ENCODE measurements at regions not wholly inside any gene's neighbourhood (a gene's known extent, or its start where the extent isn't known, plus 50 kb on each side); places are given as distances from the start of the nearest gene placed in this dataset.

DNA sequence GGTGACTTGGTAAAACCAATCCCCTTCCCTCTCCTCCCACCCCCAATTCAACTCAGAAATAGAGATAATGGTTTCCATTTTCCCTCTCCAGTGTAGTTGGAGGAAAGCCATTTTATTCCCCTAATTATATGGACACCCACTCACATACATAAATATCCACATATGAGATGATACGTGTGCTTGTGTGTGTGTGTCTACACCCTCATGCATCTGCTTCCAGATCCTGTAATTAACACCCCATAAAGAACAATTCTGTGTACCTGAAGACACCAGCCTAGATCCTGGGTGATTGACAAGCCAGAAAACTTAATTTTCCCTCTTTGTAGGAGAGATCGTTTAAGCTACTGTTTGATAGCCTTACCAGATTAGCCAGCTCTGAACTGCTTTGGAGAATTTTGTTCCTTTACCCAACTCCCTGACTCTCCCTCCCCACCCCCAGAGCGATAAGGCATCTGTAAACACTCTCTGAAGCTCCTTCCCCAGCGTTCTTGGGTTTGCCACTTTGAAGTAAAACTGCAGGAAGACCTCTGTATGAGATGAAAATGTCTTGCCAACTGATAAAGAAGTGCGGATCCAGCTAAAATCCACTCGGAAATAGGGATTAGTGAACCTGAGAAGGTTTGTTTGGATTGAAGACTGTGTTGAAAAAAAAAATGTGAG, 175.7 kb downstream of the RGS9 start:
- TF ChIP-seq CHD1 (IDR thresholded peaks at IDR 0.05; ENCODE audit: low read length) = no peak
- TF ChIP-seq NR3C1 (CRISPR knock-in tag; IDR thresholded peaks at IDR 0.05) = no peak
- no peak for TF ChIP-seq HDAC2 (IDR thresholded peaks at IDR 0.05)
- TF ChIP-seq, protein P1, sequence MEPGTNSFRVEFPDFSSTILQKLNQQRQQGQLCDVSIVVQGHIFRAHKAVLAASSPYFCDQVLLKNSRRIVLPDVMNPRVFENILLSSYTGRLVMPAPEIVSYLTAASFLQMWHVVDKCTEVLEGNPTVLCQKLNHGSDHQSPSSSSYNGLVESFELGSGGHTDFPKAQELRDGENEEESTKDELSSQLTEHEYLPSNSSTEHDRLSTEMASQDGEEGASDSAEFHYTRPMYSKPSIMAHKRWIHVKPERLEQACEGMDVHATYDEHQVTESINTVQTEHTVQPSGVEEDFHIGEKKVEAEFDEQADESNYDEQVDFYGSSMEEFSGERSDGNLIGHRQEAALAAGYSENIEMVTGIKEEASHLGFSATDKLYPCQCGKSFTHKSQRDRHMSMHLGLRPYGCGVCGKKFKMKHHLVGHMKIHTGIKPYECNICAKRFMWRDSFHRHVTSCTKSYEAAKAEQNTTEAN (CRISPR knock-in tag; IDR thresholded peaks at IDR 0.05) = no peak
- no peak for TF ChIP-seq GTF2F1 (IDR thresholded peaks at IDR 0.05; ENCODE audit: low read depth, low read length)
- no peak for TF ChIP-seq MTF1 (CRISPR knock-in tag; IDR thresholded peaks at IDR 0.05; ENCODE audit: borderline replicate concordance)
- no peak for TF ChIP-seq POLR2AphosphoS2 (IDR thresholded peaks at IDR 0.05; ENCODE audit: low read length)
- no peak for TF ChIP-seq ZBTB8A (IDR thresholded peaks at IDR 0.05; ENCODE audit: partially characterized antibody)
- no peak for TF ChIP-seq ZNF184 (CRISPR knock-in tag; IDR thresholded peaks at IDR 0.05)
- TF ChIP-seq, protein P2, sequence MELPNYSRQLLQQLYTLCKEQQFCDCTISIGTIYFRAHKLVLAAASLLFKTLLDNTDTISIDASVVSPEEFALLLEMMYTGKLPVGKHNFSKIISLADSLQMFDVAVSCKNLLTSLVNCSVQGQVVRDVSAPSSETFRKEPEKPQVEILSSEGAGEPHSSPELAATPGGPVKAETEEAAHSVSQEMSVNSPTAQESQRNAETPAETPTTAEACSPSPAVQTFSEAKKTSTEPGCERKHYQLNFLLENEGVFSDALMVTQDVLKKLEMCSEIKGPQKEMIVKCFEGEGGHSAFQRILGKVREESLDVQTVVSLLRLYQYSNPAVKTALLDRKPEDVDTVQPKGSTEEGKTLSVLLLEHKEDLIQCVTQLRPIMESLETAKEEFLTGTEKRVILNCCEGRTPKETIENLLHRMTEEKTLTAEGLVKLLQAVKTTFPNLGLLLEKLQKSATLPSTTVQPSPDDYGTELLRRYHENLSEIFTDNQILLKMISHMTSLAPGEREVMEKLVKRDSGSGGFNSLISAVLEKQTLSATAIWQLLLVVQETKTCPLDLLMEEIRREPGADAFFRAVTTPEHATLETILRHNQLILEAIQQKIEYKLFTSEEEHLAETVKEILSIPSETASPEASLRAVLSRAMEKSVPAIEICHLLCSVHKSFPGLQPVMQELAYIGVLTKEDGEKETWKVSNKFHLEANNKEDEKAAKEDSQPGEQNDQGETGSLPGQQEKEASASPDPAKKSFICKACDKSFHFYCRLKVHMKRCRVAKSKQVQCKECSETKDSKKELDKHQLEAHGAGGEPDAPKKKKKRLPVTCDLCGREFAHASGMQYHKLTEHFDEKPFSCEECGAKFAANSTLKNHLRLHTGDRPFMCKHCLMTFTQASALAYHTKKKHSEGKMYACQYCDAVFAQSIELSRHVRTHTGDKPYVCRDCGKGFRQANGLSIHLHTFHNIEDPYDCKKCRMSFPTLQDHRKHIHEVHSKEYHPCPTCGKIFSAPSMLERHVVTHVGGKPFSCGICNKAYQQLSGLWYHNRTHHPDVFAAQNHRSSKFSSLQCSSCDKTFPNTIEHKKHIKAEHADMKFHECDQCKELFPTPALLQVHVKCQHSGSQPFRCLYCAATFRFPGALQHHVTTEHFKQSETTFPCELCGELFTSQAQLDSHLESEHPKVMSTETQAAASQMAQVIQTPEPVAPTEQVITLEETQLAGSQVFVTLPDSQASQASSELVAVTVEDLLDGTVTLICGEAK (IDR thresholded peaks at IDR 0.05) = no peak
- TF ChIP-seq, protein P2 (CRISPR knock-in tag; IDR thresholded peaks at IDR 0.05) = no peak
- no peak for TF ChIP-seq NFYB (IDR thresholded peaks at IDR 0.05; ENCODE audit: extremely low read depth, insufficient read length)
